ENCODE measurements at regions not wholly inside any gene's neighbourhood (a gene's known extent, or its start where the extent isn't known, plus 50 kb on each side); places are given as distances from the start of the nearest gene placed in this dataset.
"Not testable (repeated sequence)": the region's sequence is repeated elsewhere in the genome, so short reads cannot be mapped to it uniquely, and the experiment has no call there.

DNA sequence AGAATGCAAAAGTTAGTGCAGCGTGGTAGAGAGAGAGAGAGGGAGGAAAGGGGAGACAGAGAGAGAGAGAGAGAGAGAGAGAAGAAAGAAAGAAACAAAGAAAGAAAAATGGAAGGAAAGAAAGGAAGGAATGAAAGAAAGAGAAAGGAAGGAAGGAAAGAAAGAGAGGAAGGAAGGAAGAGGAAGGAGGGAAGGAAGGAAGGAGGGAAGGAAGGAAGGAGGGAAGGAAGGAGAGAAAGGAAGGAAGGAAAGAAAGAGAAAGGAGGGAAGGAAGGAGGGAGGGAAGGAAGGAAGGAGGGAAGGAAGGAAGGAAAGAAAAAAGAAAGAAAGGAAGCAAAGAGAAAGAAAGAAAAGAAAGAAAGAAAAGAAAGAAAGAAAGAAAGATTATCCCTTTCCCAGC lies 209.8 kb upstream of the MYO3A start:
- no peak for DNase-seq

GRCh38 chr10:25725917-25726716 lies 207.9 kb upstream of the MYO3A start:
- peak; percentile 42 to 80 (median 60) for DNase-seq

GRCh38 chr10:25738776-25739175 lies 195.3 kb upstream of the MYO3A start:
- DNase-seq = no peak

- no peak for DNase-seq
These were observed 190.2 kb upstream of the MYO3A start for GRCh38 chr10:25743832-25744231.

DNA sequence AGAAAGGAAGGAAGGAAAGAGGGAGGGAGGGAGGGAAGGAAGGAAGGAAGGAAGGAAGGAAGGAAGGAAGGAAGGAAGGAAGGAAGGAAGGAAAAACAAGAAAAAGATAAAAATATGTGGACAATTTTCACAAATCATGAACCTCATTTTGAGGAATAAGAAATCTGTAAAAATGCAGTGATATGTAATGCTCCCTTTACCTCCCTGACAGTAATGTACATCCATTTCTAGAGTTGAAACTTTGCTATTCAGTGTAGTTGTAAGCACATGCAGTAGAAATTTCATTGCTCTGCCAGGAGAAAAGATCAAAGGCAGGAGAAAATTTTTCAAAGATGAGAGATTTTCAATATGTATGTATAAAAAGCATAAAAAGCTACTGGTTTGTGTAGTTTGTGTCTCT lies 189.5 kb upstream of the MYO3A start:
- no peak for DNase-seq

- DNase-seq = peak in 1 of 3 experiments; percentile 2
These were observed 188.1 kb upstream of the MYO3A start for GRCh38 chr10:25745976-25746375.

GRCh38 chr10:25747084-25747483 lies 186.9 kb upstream of the MYO3A start:
- no peak for DNase-seq

DNA sequence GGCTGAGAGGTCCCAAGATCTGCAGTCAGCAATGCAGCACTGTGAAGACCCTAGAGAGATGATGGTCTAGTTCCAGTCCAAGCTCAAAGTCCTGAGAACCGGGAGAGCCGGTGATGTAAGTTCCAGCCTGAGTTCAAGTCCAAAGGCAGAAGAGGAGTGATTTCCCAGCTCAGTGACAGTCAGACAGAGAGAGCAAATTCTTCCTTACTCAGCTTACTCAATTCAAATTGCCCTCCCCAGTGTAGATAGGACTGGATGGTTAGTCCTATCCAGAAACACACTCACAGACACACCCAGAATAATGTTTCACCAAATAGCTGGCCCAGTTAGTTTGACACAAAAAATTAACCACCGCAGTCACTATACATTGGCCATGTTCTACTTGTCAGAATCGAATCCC lies 185.5 kb upstream of the MYO3A start:
- no peak for DNase-seq

- no peak for DNase-seq
These were observed 180.3 kb upstream of the MYO3A start for GRCh38 chr10:25753776-25754175.

- DNase-seq = not testable (repeated sequence)
These were observed 178.2 kb upstream of the MYO3A start for GRCh38 chr10:25755874-25756273.

DNA sequence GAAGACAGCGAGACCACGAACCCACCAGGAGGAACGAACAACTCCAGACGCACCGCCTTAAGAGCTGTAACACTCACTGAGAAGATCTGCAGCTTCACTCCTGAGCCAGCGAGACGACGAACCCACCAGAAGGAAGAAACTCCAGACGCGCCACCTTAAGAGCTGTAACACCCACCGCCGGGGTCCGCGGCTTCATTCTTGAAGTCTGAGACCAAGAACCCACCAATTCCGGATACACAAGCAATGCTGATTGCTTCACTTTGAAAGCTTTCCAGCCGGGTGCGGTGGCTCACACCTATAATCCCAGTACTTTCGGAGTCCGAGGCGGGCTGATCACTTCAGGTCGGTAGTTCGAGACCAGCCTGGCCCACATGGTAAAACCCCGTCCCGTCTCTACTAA lies 177.2 kb upstream of the MYO3A start:
- no peak for DNase-seq

- DNase-seq = peak; percentile 47 to 94 (median 70)
These were observed 176.0 kb upstream of the MYO3A start for GRCh38 chr10:25758041-25758457.

GRCh38 chr10:25758511-25758910 lies 175.5 kb upstream of the MYO3A start:
- DNase-seq = no peak

DNA sequence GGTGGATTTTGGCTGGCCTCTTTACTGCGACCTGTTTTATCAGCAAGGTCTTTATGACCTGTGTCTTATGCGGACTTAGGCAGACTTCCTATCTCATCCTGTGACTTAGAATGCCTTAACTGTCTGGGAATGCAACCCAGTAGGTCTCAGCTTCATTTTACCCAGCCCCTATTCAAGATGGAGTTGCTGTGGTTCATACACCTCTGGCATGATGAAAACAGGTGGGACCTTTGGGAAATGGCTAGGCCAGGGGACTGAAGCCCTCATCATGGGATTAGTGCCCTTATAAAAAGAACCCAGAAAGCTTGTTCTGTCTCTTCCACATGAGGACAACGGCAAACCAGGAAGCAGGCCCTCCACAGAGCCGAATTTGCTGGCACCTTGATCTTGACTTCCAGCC lies 172.1 kb upstream of the MYO3A start:
- DNase-seq = no peak

DNA sequence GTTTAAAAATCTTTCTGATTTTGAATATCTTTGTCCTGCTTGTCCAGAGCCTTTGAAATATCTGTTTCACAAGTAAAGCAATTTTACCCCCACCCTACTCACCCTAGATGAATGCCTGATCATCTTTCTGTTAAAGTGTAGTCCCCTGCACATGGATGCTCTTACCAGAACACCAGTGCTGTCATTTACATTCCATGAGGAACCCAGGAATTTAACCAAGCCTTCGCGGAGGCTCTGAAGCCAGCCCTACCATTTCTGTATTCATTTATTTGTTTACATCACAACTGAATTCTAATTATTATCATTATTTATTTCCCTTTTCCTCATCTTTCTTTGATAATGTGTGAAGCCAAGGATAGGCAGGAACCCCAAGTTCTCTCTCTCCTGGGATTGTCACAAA lies 167.8 kb upstream of the MYO3A start:
- no peak for DNase-seq

- no peak for DNase-seq
These were observed 167.3 kb upstream of the MYO3A start for GRCh38 chr10:25766687-25767221.

GRCh38 chr10:25768167-25768566 lies 165.9 kb upstream of the MYO3A start:
- no peak for DNase-seq

GRCh38 chr10:25778646-25779045 lies 155.4 kb upstream of the MYO3A start:
- no peak for DNase-seq

GRCh38 chr10:25786161-25786560 lies 147.9 kb upstream of the MYO3A start:
- no peak for DNase-seq

DNA sequence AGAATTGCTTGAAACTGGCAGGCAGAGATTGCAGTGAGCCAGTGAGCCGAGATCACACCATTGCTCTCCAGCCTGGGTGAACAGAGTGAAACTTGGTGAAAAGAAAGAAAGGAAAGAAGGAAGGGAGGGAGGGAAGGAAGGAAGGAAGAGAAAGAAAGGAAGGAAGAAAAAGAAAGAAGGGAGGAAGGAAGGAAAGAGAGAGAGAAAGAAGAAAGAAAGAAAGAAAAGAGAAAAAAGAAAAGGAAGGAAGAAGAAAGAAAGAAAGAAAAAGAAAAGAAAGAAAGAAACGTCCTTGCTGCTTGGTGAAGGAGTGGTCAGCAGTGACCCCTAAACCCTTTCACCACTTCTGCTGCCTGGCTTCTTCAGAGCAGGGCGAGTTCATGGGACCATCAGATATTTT lies 147.1 kb upstream of the MYO3A start:
- DNase-seq = no peak

DNA sequence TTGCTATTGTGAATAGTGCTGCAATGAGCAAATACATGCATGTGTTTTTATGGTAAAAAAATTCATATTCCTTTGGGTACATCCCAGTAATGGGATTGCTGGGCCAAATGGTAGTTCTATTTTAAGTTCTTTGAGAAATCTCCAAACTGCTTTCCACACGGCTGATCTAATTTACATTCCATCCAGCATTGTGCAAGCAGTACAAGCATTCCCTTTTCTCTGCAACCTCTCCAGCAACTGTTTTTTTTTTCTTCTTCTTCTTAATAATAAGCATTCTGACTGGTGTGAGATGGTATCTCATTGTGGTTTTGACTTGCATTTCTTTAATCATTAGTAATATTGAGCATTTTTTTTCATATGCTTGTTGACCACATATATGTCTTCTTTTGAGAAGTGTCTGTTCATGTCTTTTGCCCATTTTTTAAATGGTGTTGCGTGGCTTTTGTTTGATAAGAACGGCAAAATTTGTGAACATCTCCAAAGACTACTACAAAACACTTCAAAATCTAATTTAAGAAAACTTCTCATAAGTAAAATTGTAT lies 136.1 kb upstream of the MYO3A start:
- DNase-seq = no peak

DNA sequence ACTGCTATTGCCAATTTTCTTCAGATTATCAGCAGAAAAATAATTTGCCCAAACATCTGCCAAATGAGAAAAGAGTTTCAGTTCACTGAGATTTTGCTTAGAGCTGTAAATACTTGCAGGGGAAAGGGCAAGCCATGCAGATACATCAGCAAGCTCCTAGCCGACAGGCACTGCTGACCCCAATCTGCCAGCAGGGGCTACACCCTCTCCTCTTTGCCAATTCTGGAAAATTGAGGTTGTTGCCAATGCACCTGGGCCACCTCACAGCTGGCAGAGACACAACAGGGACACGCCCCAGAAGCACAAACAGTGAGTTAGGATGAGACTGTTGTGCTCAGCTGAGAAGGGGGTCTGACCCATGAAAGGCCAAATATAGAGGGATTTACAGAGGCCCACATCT lies 129.5 kb upstream of the MYO3A start:
- DNase-seq = no peak

DNA sequence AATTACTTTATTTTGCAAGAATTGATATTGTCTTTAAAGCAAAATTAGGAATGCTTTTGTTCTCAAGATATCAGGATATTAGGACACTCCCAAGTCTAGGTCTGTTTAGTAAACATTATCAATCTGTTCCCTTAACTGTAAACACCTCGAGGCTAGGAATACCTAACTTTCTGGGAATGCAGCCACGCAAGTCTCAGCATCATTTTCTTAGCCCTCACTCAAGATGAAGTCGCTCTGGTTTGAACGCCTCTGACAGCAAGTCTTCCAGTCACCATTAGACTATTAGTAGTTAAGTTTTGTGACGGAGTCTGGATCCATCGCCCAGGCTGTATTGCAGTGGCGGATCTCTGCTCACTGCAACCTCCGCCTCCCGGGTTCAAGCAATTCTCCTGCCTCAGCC lies 128.0 kb upstream of the MYO3A start:
- no peak for DNase-seq

DNA sequence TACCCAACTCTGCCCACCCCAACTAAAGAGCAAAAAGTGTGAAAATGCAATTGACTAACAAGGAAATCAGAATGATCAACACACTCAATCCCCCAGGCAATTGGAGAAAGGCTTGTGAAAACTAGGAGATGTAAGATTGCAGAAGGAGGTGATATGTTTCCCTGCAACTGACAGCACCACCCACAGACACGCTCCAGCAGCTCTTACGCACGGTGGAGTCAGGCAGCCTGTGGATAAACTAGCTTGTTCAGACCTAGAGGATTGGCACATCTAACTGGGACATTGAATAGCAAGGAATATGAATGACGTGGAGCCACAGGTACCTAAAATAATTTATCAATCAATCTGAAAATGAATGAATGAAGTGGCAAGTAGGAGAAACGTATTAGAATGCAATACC lies 125.7 kb upstream of the MYO3A start:
- no peak for DNase-seq
